ENCODE measurements at regions not wholly inside any gene's neighbourhood (a gene's known extent, or its start where the extent isn't known, plus 50 kb on each side); places are given as distances from the start of the nearest gene placed in this dataset.

DNA sequence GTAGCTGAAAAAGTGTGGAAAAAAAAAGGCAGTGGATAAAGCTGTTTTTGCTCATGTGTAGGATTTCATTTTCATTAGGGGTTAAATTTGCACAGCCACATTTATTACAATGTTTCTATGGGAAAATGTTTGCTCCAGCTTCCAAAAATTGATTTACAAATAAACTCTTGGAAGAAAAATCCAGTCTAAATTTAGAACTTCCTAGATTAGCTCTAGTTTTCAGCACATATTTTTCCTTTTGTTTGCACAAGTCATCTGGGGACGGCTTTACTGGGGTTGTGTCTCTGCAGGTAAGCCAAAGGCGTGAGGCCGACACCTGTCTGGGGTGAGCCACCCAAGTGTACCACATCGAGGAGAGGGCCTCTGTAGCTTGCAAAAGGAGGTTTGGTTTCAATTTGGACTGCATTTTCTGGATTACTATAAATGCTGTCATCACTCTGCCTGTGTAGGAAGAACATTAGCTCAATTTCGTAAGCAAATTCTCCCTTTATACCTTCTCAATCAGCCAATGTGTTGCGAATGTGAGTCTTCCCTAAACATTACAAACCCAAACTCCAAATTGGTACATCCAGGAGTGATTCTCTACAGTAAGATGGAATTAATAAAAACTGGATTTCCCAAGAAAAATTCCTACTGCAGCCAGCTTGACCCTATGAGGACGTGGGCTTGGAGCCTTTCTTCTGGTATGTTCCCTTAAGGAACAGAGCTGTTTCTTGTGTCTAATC lies 89.5 kb upstream of the ZNF438 start:
- TF ChIP-seq, protein P1, sequence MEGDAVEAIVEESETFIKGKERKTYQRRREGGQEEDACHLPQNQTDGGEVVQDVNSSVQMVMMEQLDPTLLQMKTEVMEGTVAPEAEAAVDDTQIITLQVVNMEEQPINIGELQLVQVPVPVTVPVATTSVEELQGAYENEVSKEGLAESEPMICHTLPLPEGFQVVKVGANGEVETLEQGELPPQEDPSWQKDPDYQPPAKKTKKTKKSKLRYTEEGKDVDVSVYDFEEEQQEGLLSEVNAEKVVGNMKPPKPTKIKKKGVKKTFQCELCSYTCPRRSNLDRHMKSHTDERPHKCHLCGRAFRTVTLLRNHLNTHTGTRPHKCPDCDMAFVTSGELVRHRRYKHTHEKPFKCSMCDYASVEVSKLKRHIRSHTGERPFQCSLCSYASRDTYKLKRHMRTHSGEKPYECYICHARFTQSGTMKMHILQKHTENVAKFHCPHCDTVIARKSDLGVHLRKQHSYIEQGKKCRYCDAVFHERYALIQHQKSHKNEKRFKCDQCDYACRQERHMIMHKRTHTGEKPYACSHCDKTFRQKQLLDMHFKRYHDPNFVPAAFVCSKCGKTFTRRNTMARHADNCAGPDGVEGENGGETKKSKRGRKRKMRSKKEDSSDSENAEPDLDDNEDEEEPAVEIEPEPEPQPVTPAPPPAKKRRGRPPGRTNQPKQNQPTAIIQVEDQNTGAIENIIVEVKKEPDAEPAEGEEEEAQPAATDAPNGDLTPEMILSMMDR (IDR thresholded peaks at IDR 0.05; ENCODE audit: insufficient read depth, low read depth, low read length): no peak
- no peaks in the 10 kb centered on the region for H3K36me3 ChIP-seq (ENCODE audit: control insufficient read depth, insufficient read depth, low read length)
- DNase-seq (ENCODE audit: low read depth): no peak
- POLR2A ChIA-PET: interaction anchor here (0.5 to 0.8 kb wide), 3 partner anchors 140 to 415 kb away, joined by 3 to 21 read pairs (median 4); no protein-coding TSS in a partner anchor
- H3K27me3 ChIP-seq (ENCODE audit: control insufficient read depth, insufficient read depth, low read length): no peaks in the 10 kb centered on the region
- no peak overlapping the region for H3K4me3 ChIP-seq (ENCODE audit: low read depth, low read length)
- CTCF ChIA-PET: interaction anchor here (0.9 to 1.6 kb wide), 2 partner anchors 11 to 14 kb away, joined by 3 to 4 read pairs; no protein-coding TSS in a partner anchor

DNA sequence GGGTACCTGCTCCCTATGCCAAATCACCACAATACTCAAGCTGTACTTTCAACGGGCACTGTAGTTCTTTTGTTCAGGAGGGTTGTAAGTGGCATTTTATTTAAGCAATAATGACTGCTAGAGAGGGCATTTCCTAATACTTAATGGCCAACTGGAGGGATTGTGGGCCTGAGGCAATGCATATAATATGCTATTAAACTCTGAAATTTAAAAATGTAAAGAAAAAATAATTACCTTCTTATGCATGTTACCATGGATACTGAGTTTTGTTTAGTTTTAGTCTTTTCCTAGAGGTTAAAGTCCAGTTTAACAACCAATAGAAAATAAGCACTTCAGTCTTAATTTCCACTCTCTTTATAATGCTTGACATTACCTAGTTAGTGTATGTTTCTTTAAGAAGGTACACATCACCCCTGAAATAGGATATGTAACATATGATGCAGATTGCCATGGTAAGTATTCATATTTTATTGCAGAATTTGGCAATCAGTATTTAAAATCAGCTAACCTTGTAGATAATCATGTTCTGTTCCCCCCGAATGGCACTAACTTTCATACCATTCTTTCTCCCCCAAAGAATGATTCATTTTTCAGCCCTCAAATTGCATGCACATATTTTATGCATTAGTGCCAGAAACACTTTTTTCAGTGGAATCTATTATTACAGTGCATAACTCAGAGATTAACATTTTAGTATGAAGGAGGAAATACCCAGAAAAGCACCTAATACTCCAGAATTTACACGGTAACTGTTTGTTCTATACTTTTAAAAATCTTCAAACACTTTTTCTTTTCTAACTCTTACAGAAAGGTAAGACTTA lies 90.3 kb upstream of the ZNF438 start:
- CTCF ChIA-PET: interaction anchor here (1.6 kb wide), 1 partner anchor 10 kb away, joined by 4 read pairs; no protein-coding TSS in a partner anchor
- no peaks in the 10 kb centered on the region for H3K36me3 ChIP-seq (ENCODE audit: control insufficient read depth, insufficient read depth, low read length)
- DNase-seq (ENCODE audit: low read depth): no peak
- POLR2A ChIA-PET: interaction anchor here (0.5 kb wide), 1 partner anchor 414 kb away, joined by 21 read pairs; no protein-coding TSS in a partner anchor
- no peaks in the 10 kb centered on the region for H3K27me3 ChIP-seq (ENCODE audit: control insufficient read depth, insufficient read depth, low read length)
- TF ChIP-seq, protein P1 (IDR thresholded peaks at IDR 0.05; ENCODE audit: insufficient read depth, low read depth, low read length): no peak
- no peak overlapping the region for H3K4me3 ChIP-seq (ENCODE audit: low read depth, low read length)

DNA sequence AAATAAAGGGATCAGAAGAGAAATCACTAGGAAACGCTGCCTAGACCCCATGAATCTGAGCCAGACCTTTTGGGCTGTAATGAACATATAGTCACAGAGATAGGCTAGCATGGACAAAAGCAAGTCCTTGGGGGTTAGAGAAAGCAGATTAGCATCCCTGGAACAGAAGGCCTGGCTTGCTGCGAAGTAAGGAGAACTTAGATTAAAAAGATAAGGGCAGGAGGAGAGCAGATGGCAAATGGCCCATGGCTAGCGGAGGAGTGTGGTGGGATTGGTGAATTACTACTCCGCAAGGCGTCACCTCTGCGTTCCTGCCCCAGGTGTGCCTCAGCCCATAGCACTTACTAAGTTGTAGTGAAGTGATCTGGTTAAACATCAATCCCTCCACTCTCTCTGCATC lies 92.3 kb upstream of the ZNF438 start:
- no peak for DNase-seq (ENCODE audit: low read depth)
- no peaks in the 10 kb centered on the region for H3K27me3 ChIP-seq (ENCODE audit: control insufficient read depth, insufficient read depth, low read length)
- ChIA-PET POLR2A (no interaction called here), CTCF (no interaction called here)
- H3K4me3 ChIP-seq (ENCODE audit: low read depth, low read length): no peak overlapping the region
- no peaks in the 10 kb centered on the region for H3K36me3 ChIP-seq (ENCODE audit: control insufficient read depth, insufficient read depth, low read length)
- TF ChIP-seq, protein P1 (IDR thresholded peaks at IDR 0.05; ENCODE audit: insufficient read depth, low read depth, low read length): no peak

DNA sequence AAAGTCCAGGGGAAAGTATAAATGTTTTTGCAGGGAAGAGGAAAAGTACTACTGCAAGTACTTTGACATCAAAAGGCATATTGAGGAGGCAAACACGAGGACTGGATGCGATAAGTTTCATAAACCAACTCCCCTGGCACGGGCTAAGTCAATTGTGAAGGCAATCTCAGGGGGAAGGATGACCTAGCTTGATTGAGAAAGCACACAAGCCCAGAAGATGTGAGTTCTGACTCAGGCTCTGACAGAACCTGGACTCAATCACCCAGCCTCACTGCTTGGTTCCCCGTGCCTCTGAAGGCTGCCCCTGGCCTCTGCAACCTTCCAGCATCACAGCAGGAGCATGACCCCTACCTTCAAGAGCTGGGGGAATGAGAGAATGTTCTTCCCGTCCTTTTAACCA lies 93.2 kb upstream of the ZNF438 start:
- CTCF ChIA-PET: interaction anchor here (0.6 to 0.7 kb wide), 2 partner anchors 9 to 56 kb away, joined by 3 read pairs; no protein-coding TSS in a partner anchor
- TF ChIP-seq, protein P1 (IDR thresholded peaks at IDR 0.05; ENCODE audit: insufficient read depth, low read depth, low read length): no peak
- POLR2A ChIA-PET: no interaction called here
- no peaks in the 10 kb centered on the region for H3K27me3 ChIP-seq (ENCODE audit: control insufficient read depth, insufficient read depth, low read length)
- no peak overlapping the region for H3K4me3 ChIP-seq (ENCODE audit: low read depth, low read length)
- DNase-seq (ENCODE audit: low read depth): no peak
- H3K36me3 ChIP-seq (ENCODE audit: control insufficient read depth, insufficient read depth, low read length): no peaks in the 10 kb centered on the region

DNA sequence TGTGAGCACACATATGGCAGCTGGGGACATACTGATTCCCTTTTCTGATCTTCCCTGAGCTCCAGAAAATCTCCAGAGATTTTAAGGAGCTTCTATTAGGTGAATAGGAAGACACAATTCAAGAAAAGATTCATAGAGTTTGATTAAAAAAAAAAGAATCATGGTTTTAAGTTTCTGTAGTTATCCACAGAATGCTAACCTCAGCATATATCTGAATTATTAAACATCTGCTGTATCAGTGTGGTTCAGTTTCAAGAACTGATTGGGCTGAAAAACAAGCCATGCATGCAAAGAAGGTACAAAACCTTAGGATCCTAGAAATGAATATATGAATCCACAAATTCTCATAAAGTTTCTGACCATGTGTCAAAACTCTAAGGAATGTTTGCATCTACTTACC lies 94.1 kb upstream of the ZNF438 start:
- no peak for DNase-seq (ENCODE audit: low read depth)
- ChIA-PET CTCF (no interaction called here), POLR2A (no interaction called here)
- H3K36me3 ChIP-seq (ENCODE audit: control insufficient read depth, insufficient read depth, low read length): no peaks in the 10 kb centered on the region
- no peaks in the 10 kb centered on the region for H3K27me3 ChIP-seq (ENCODE audit: control insufficient read depth, insufficient read depth, low read length)
- TF ChIP-seq, protein P1 (IDR thresholded peaks at IDR 0.05; ENCODE audit: insufficient read depth, low read depth, low read length): no peak
- H3K4me3 ChIP-seq (ENCODE audit: low read depth, low read length): no peak overlapping the region
